PC-9 (cell line): ENCODE measurements at regions not wholly inside any gene's neighbourhood (a gene's known extent, or its start where the extent isn't known, plus 50 kb on each side); places are given as distances from the start of the nearest gene placed in this dataset.
"Not testable (repeated sequence)": the region's sequence is repeated elsewhere in the genome, so short reads cannot be mapped to it uniquely, and the experiment has no call there.

ENCODE experiments used
- EZH2 ChIP-seq: fragments of 200-600 bp; sonication (generic); IDR thresholded peaks from 2 replicates; pipeline ENCODE4 v1.8.0; 2017; ENCODE audit warnings: antibody characterized with exemption, low read depth
- TF ChIP-seq, protein P1 (sequence below): fragments of 200-600 bp; sonication (generic); conservative IDR thresholded peaks from 2 replicates; pipeline ENCODE4 v1.6.1; 2017; ENCODE audit warnings: mixed run types, antibody characterized with exemption, mild to moderate bottlenecking, moderate library complexity

GRCh38 chr5:154669913-154670312 is 85.3 kb upstream of the LARP1 start:
- TF ChIP-seq, protein P1, sequence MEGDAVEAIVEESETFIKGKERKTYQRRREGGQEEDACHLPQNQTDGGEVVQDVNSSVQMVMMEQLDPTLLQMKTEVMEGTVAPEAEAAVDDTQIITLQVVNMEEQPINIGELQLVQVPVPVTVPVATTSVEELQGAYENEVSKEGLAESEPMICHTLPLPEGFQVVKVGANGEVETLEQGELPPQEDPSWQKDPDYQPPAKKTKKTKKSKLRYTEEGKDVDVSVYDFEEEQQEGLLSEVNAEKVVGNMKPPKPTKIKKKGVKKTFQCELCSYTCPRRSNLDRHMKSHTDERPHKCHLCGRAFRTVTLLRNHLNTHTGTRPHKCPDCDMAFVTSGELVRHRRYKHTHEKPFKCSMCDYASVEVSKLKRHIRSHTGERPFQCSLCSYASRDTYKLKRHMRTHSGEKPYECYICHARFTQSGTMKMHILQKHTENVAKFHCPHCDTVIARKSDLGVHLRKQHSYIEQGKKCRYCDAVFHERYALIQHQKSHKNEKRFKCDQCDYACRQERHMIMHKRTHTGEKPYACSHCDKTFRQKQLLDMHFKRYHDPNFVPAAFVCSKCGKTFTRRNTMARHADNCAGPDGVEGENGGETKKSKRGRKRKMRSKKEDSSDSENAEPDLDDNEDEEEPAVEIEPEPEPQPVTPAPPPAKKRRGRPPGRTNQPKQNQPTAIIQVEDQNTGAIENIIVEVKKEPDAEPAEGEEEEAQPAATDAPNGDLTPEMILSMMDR = not testable (repeated sequence)
- not testable (repeated sequence) for TF ChIP-seq EZH2
